KMS-11 (cell line): ENCODE measurements at regions not wholly inside any gene's neighbourhood (a gene's known extent, or its start where the extent isn't known, plus 50 kb on each side); places are given as distances from the start of the nearest gene placed in this dataset.

ENCODE experiments used
- H2AFZ ChIP-seq: fragments of 200-600 bp; sonication (generic); 2 replicates; pipeline ENCODE4 v1.6.1; 2016; ENCODE audit warnings: antibody characterized with exemption, mixed run types, low read depth
- H3K27ac ChIP-seq: fragments of 200-600 bp; sonication (generic); 2 replicates; pipeline ENCODE4 v1.6.1; 2016; ENCODE audit warnings: mild to moderate bottlenecking, mixed run types
- H3K27me3 ChIP-seq: fragments of 200-600 bp; sonication (generic); 2 replicates; pipeline ENCODE4 v1.6.1; 2017; ENCODE audit warnings: mild to moderate bottlenecking, low read depth, mixed run types, moderate library complexity; ENCODE audit not compliant: insufficient read depth
- H3K36me3 ChIP-seq: fragments of 200-600 bp; sonication (generic); 2 replicates; pipeline ENCODE4 v1.6.1; 2017; ENCODE audit warnings: mild to moderate bottlenecking, mixed run types; ENCODE audit not compliant: insufficient read depth
- H3K4me1 ChIP-seq: fragments of 200-600 bp; sonication (generic); 2 replicates; pipeline ENCODE4 v1.6.1; 2016; ENCODE audit warnings: mild to moderate bottlenecking, low read depth, mixed run types; ENCODE audit not compliant: poor library complexity, severe bottlenecking
- H3K4me2 ChIP-seq: fragments of 200-600 bp; sonication (generic); 2 replicates; pipeline ENCODE4 v1.7.0; 2016; ENCODE audit warnings: mild to moderate bottlenecking, mixed run types
- H3K4me3 ChIP-seq: fragments of 200-600 bp; sonication (generic); IDR thresholded peaks from 2 replicates; pipeline ENCODE4 v1.6.1; 2017; ENCODE audit warnings: low read depth, low read length, mixed read lengths; ENCODE audit not compliant: insufficient read depth
- H3K79me2 ChIP-seq: fragments of 200-600 bp; sonication (generic); 2 replicates; pipeline ENCODE4 v1.6.1; 2016; ENCODE audit warnings: low read depth, mixed run types; ENCODE audit not compliant: insufficient read depth
- H3K9ac ChIP-seq: fragments of 200-600 bp; sonication (generic); 2 replicates; pipeline ENCODE4 v1.6.1; 2016; ENCODE audit warnings: mild to moderate bottlenecking, mixed run types
- H4K20me1 ChIP-seq: fragments of 200-600 bp; sonication (generic); 2 replicates; pipeline ENCODE4 v1.6.1; 2016; ENCODE audit warnings: mild to moderate bottlenecking, mixed run types; ENCODE audit not compliant: insufficient read depth
- TF ChIP-seq, protein P1 (sequence below): fragments of 200-600 bp; sonication (generic); conservative IDR thresholded peaks from 2 replicates; pipeline ENCODE4 v1.6.1; 2017; ENCODE audit warnings: low read depth, mild to moderate bottlenecking, antibody characterized with exemption, low read length, moderate library complexity, mixed read lengths

DNA sequence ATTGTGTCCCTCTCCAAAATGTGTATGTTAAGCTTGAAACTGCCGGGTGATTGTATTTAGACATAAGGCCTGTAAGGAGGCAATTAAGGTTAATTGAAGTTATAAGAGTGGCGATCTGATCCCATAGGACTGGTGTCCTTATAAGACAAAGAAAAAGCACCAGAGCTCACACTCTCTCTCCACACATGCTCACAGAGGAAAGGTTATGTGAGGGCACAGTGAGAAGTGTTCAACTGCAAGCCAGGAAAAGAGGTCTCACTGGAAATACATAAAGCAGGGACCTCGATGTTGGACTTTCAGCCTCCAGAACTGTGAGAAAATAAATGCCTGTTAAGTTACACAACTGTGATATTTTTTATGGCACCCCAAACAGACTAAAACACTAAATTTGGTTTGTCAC, 1233.8 kb upstream of the CNTN5 start:
- no peak overlapping the region for H3K4me3 ChIP-seq
- no peak overlapping the region for H3K4me2 ChIP-seq
- H3K27me3 ChIP-seq = no peaks in the 10 kb centered on the region
- TF ChIP-seq, protein P1, sequence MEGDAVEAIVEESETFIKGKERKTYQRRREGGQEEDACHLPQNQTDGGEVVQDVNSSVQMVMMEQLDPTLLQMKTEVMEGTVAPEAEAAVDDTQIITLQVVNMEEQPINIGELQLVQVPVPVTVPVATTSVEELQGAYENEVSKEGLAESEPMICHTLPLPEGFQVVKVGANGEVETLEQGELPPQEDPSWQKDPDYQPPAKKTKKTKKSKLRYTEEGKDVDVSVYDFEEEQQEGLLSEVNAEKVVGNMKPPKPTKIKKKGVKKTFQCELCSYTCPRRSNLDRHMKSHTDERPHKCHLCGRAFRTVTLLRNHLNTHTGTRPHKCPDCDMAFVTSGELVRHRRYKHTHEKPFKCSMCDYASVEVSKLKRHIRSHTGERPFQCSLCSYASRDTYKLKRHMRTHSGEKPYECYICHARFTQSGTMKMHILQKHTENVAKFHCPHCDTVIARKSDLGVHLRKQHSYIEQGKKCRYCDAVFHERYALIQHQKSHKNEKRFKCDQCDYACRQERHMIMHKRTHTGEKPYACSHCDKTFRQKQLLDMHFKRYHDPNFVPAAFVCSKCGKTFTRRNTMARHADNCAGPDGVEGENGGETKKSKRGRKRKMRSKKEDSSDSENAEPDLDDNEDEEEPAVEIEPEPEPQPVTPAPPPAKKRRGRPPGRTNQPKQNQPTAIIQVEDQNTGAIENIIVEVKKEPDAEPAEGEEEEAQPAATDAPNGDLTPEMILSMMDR = no peak
- no peak overlapping the region for H3K9ac ChIP-seq
- H3K27ac ChIP-seq = no peak overlapping the region
- H4K20me1 ChIP-seq = no peaks in the 10 kb centered on the region
- H3K79me2 ChIP-seq = no peaks in the 10 kb centered on the region
- no peak overlapping the region for H2AFZ ChIP-seq
- no peaks in the 10 kb centered on the region for H3K4me1 ChIP-seq
- H3K36me3 ChIP-seq = no peaks in the 10 kb centered on the region

DNA sequence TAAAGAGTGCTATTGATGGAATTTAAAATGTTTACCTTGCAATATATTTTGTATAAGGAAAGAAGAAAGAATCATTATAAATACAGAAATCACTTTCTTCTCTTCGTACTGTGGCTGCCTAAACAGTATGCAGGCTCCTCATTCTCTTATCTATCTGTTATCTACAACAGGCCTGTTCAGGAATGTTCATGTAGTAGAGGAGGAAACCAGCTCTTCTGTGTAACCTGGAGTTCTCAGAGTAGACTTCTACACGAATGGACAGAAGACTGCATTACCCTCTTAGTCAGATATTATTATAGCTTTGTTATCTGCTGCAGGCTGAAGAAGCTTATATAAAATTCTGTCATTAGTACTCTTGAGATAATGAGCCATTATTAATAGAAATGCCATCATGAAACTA, 1225.9 kb upstream of the CNTN5 start:
- no peaks in the 10 kb centered on the region for H3K36me3 ChIP-seq
- no peaks in the 10 kb centered on the region for H3K4me1 ChIP-seq
- no peak overlapping the region for H3K9ac ChIP-seq
- H3K4me2 ChIP-seq = no peak overlapping the region
- H3K4me3 ChIP-seq = no peak overlapping the region
- H2AFZ ChIP-seq = no peak overlapping the region
- no peaks in the 10 kb centered on the region for H3K27me3 ChIP-seq
- no peak overlapping the region for H3K27ac ChIP-seq
- H3K79me2 ChIP-seq = no peaks in the 10 kb centered on the region
- H4K20me1 ChIP-seq = no peaks in the 10 kb centered on the region
- TF ChIP-seq, protein P1 = no peak

DNA sequence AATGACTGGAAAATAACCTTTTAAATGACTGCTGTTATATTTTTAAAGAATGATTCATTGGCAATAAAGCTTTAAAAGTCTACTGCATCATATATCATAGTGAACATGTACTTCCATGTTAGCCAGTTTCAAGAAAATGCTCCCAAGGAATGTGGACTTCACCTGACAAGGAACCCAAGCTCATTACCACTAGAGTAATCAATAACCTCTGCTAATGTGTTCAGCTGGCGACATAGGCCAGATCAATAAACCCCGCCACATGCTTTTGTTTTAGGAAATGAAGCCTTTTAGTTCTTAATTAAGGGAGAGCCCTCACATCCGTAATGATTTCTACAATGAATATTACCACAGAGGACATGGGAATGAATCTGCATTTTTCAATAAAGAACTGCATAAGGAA, 1219.9 kb upstream of the CNTN5 start:
- no peaks in the 10 kb centered on the region for H3K36me3 ChIP-seq
- no peaks in the 10 kb centered on the region for H3K4me1 ChIP-seq
- no peaks in the 10 kb centered on the region for H3K27me3 ChIP-seq
- H3K9ac ChIP-seq = no peak overlapping the region
- H3K4me2 ChIP-seq = no peak overlapping the region
- no peaks in the 10 kb centered on the region for H3K79me2 ChIP-seq
- no peak overlapping the region for H3K4me3 ChIP-seq
- no peak overlapping the region for H3K27ac ChIP-seq
- H4K20me1 ChIP-seq = no peaks in the 10 kb centered on the region
- TF ChIP-seq, protein P1 = no peak
- no peak overlapping the region for H2AFZ ChIP-seq

DNA sequence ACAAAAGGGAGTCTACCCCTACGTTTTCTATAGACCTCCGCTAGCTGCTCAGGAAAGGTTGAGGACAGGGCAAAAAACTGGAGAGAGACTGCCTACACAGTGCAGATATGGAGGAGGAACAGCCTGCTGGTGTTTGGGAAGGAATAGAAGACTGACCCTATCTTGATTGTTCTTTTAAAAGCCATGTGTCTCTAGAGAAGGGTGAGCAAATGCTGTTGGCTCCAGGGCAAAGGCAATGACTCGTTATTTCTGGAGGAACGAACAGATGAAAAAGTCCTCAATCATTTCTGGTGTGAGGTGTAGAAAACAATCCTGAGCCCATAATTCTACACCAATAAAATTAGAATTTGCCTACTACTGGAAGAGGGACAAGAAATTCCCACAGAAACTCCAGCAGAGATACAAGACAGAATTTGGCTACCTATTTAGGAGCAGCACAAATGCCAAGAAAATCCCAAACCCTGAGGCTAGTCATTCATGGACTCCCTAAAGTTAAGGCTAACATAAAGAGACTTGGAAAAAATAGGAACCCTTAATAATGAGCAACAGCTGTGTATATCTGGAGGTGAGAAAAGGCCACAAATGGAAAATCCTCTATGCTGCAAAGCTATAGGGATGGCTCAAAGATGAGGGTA, 1206.3 kb upstream of the CNTN5 start:
- Histone ChIP-seq H2AFZ (no peak overlapping the region), H3K4me2 (no peak overlapping the region)

More for the DNA sequence above, 1206.3 kb upstream of the CNTN5 start:
- no peaks in the 10 kb centered on the region for H3K4me1 ChIP-seq
- no peak overlapping the region for H3K4me3 ChIP-seq
- TF ChIP-seq, protein P1 = no peak
- H3K27ac ChIP-seq = no peak overlapping the region
- no peaks in the 10 kb centered on the region for H3K79me2 ChIP-seq
- H4K20me1 ChIP-seq = no peaks in the 10 kb centered on the region
- no peak overlapping the region for H3K9ac ChIP-seq
- no peaks in the 10 kb centered on the region for H3K36me3 ChIP-seq
- H3K27me3 ChIP-seq = no peaks in the 10 kb centered on the region
